HG03571 (cell line): ENCODE measurements at regions not wholly inside any gene's neighbourhood (a gene's known extent, or its start where the extent isn't known, plus 50 kb on each side); places are given as distances from the start of the nearest gene placed in this dataset.

Experiments
- ATAC-seq: cut with Tn5 transposase; IDR thresholded peaks from one replicate; pipeline ENCODE4 v1.9.1; 2021; ENCODE audit not compliant: unreplicated experiment

DNA sequence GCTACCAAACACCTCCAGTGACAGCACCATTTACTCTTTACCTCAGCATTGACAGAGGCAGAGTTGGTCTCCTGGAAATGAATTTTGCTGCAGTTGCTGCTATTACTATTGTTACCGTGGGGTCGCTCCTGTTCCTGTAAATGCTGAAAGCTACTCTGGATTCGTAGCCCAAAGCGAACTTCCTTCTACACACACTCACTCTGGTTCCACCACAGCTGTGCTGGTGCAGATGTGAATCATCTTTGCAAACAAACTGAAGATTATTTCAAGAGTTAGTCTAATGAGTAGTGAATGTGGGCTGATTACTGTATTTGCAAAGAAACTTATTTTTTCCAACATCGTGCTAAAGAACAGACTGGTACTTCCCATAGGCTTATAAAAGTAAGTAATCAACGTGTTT lies 304.0 kb downstream of the LPIN1 start:
- ATAC-seq = peak; percentile 41

DNA sequence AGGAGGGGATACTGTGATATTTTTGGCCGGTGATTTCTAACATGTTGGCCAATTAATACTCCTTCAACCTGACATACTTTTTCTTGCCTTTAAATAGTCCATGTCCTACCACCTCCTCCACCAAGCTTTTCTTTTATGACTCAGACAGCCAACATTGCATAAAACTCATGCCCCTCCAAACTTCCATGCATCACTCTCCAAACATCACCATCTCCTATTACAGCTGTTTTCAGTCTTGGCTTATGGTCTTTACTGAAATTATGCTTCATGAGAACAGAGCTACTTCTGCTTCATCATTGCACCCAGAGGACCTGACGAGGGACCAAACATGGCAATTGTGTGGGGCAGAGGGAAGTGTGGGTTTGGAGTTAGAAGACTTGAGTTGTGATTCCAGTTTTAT lies 305.4 kb downstream of the LPIN1 start:
- no peak for ATAC-seq

DNA sequence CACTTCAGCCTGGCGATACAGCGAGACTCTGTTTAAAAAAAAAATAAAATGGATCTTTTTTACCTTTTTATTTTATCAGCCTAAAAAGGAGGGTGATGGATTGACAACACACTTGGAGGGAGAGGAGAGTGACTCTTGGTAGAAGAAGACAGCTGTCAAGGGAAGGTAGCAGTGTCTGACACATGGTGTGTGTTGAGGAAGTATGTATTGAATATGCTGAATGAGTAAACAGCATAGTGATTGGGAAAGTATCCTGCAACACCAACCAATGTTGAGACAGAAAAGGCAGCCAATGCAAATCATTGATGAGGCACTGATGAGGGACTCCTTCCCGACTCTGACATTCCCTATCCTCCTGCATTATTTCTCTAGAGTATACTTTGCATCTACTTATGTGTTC lies 306.4 kb downstream of the LPIN1 start:
- no peak for ATAC-seq

DNA sequence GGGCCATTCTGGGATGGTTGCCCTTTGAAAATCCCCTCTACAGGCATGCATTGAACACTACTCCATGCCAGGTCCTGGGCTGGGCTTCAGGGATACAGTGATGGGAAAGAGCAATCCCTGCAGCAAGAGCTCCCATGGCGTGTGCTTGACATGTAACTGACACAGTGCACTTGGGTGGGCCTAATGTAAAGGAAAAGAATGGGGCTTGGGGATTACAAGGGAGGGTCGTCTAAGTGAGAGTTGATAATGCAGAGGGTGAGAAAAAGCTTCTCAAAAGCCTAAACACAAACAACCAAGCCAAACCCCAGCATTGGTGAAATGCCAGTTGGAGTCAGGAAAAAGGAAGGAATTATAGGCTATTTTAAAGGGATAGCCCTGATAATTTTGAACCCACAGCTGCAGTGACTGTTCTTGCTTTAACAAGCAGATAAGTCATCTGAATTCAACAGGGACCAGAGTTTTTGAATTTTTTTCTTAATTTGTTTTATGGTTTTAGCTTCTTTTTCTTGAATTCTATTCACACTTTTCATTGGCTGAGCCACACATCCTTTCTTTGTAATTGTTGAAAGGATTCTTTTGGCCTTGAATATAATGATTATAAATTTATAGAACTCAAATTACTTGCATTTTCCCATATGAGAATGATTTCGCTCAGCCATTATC lies 308.7 kb downstream of the LPIN1 start:
- no peak for ATAC-seq

DNA sequence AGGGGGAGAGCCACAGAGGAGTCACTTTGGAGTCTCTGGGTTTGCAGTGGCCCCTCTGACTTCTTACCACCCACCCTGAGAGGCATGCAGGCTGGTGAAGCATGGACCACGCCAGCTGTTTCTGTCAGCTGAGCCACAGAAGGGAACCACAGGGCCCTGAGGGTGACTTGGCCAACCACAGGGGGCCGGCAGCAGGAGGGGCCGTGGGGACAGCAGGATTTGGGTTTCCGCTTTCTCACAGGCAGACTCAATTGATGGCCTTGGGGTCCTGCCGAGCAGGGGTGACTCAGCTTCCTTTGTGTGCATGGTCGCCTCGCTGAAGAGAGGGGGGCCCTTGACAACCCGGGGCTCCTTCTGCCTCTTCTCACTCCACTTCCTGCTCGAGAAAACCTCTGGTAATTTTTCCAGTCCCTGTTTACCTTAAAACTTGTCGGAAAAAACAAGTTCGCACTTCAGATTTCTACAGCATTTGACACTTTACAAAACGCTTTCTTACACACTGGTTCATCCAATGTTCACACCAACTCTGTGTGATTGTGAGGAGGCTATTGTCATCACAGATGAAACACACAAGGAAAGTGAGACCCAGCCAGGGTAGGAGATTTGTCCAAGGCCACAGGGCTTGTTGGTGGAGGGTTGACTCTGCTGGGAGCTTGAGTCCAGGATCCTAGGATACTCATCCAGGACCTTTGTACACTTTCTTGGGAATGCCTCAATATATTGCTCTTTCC lies 311.2 kb downstream of the LPIN1 start:
- peak; percentile 95 for ATAC-seq

DNA sequence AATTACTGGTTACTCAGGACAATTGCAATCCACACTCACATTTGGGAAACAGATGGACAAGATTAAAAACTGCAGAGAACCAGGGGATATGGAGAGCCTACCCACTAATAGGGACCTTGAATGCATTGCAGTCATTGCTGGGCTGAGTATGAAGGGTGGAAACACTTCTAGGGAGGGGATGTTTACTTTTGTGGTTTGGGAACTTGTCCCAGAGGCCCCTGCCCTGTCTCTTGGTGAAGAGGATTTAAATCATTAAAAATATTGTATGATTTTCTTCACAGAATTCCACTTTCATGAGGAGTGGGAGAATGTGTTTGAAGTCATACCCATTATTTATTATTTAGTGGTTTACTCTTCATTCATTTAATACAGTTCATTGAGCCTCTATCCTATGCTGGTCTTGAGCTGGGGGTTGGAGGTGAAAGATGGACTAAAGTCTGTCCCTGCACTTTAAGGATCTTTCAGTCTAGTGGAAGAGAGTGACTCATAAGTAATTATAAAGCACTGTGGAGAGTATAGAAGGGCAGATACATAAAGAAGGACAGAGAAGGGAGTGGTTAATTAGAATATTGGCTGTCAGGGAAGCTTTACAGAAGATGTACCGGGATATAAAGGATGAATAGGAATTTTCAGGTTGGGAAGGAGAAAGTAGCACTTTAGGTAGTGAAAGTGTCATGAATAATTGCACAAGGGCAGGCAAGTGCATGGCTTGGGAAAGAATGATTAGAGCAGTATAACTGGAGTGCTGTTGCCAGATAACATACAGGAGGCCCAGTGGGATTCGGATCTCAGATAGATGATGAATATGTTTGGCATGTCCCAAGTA lies 313.4 kb downstream of the LPIN1 start:
- no peak for ATAC-seq

DNA sequence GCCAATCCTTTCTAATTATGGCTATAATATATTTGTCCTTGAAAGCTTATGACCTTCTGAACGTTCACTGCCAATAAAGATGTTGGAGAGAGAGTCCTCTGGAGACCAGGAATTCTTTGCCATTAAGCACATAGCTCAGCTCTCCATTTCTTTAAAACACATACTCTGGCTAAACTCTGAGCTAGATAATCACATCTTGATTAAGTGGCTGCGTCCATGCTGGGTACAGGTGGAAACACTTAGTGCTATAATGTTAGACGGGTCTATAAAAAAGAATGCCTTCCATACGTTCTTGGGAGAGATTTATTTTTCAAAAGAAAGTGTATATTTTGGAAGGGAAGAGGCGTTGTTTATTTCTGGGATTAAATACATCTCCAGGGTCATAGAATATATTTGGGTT lies 314.5 kb downstream of the LPIN1 start:
- ATAC-seq = no peak

DNA sequence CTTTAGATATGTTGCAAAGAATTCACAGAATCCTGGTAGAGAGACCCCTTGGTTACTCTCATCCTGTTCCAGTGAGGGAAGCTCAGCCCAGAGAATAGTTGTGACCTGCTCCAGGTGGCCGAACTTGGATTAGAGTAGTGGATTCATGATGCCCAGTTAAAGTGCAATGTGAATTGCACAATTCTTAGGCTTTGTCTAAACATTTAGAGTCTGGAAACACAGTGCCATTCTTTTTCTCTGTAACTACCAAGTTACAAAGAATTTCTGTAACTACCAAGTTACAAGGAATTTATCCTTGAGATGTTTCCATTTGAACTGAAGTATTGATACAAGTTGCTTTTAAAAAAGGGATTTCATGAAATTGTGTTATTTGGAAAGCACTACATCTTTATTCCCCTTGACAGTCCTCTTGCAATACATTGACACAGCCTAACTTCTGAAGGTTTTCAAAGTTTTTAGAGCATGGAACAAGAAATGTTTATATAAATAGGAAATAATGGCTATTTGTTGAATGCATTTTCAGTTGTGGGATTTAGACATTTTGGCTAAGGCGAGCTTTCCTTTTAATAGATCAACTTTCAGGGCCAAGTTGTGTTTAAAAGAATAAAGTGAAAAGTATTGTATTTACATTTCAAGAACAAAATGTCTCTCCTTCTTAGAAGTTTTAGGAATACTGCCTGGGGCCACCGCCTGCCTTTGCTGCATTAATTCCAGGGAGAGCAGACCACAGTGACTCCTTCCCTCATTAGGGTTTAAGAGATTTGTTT lies 315.0 kb downstream of the LPIN1 start:
- no peak for ATAC-seq

DNA sequence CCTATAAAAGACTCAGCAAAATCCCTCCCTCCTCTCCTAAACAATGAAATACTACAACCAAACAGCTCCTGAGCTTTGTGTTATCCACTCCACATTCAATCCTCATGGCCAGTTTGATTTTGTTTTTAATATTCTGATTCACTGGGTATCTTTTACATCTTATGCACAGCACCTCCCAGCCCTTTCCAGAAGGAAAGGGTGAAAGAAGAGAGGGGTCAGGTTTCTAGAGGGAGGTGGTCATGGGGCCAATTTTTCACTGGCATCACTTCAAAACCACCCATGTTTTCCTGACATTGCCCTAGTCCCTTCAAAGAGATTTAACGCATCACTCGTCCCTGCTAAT lies 315.6 kb downstream of the LPIN1 start:
- no peak for ATAC-seq

DNA sequence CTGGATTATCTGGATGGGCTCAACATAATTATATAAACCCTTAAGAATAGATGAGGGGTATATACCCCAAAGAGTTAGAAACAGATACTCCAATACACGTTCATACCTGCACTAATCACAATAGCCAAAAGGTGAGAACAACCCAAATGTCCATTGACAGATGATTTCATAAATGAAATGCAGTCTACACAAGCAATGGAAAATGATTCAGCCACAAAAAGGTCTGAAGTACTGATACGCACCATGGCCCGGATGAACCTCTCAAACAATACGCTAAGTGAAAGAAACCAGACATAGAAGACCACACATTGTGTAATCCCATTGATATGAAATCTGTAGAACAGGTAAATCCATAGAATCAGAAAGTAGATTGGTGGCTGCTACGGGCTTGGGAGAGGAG lies 316.8 kb downstream of the LPIN1 start:
- ATAC-seq = no peak

DNA sequence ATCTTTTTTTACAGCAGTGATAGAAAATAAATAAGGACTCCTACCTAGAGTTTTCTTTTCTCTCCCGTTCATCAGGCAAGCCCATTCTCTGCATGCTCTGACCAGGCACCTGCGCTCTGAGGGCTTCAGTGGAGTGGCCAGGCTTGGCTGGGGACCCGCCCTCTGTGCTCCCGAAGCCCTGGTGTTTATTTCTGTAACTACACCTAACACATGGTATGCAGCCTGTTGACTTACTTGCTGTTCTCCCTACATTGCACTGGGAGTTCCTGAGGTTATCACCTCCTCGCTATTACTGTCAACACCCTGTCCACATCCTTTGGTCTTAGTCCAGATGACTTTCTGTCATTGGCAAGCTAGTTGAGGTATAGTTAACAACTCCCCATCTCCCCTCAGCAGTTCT lies 317.7 kb downstream of the LPIN1 start:
- no peak for ATAC-seq

DNA sequence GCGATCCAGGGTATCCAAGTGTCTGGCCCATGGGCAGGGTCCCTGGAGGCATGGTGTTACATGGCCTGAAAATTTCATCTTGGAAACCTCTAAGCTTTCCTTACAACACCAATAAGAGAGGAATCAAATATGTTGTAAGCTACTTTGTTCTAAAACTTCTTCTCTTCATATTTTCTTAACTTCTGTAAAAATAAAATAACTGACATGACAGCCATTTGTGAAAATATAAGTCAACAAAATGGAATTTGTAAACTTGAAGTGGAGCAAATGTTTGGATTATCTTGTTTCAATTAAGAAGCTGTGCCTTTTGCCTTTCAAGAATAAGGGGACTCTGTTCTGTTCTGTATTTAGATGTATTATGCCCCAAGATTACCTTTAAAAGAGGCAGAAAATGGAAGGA lies 319.7 kb downstream of the LPIN1 start:
- ATAC-seq = no peak

DNA sequence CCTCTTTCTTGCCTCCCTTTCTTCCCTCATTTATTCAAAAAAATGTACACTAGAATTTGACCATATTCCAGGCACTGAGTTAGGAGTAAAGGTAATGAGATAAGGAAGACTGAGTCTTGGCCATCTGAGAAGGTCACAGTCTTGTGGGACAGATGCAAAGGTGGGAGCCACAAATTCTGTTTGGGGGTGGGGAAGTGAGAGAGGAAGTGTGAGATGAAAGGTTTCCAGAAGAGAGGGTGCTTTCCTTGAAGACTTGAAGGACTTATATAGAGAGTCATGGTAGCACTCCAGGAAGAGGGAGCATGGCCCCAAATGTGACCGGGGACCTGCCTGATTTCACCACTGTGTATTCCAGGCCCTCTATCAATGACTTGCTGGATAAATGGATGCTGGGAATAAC lies 320.6 kb downstream of the LPIN1 start:
- ATAC-seq = no peak

DNA sequence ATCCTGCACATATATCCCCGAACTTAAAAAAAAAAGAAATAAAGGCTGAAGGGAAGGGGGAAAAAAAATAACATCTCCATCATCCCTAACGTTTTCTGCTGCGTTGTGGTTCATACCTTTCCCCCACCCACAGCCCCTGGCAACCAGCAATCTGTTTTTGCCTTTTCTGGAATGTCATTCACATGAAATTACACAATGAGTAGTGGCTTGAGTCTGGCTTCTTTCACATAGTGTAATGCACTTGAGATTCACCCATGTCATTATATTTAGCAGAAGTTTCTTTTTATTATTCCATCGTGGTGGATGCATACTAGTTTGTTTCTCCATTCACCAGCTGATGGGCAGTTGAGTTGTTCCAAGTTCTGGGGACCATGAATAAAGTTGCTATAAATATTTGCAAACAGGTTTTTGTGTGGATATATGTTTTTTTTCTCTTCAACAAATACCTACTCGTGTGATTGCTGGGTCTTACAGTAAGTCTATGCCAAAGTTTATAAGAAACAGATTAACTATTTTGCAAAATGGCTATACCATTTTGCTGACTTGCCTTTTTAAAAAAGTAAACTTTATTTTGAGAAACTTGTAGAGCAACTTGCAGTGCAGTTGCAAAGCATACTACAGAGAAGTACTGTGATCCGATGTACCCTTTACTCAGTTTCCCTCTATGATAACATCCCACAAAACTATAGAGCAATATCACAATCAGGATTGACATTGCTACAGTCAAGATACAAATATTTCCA lies 322.5 kb downstream of the LPIN1 start:
- ATAC-seq = no peak

DNA sequence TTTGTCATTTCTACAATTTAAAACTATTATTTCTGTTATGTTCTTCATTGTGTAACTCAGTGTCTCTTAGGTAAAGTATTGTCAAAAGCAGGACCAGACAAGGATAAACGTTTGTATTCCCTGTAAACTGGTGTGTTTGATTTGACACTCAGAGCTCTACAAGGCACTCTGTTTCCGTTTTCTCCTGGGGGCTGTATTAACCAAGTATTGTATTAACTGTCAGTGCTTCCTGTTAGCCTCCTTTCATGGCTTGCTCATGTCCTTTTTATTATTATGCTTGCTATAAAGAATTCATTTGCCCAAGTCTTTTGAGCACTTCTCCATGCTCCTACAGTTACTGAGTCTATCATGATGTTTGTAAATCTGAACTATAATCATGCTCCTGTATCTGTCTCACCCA lies 323.7 kb downstream of the LPIN1 start:
- no peak for ATAC-seq

DNA sequence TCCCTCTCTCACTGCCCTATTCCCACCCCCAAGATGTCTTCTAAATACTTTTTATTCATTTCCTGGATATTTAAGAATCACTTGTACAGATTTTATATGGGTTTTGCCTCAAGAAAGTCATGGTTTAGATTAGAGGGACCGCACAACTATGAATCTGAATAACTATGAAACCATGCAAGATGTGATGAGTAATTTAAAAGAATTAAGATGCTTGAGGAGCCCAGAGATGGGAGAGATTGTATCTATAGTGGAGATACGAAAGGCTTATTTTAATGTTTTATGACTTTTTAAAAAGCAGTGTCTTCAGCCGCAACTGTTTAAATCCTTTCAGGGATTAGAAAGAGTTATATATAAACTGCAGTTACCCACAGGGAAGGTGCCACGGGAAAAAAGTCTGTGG lies 324.1 kb downstream of the LPIN1 start:
- no peak for ATAC-seq

DNA sequence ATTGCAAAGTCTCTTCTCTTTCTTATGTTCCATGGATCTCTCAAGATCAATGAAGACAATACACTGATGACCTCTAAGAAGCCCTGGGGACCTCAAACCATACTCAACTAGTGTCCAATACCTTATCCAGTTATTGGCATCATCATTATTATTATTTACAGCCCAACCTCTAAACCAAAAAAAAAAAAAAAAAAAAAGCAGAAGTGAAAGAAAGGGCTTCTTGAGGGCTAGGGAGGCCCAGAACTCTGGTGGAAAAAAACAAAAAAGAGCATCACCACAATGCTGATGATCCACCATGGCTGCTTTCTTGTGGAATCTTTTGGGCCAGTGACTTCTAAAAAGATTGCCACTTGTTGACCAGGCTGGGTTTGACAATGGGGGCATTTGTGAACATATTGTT lies 324.9 kb downstream of the LPIN1 start:
- peak; percentile 63 for ATAC-seq

DNA sequence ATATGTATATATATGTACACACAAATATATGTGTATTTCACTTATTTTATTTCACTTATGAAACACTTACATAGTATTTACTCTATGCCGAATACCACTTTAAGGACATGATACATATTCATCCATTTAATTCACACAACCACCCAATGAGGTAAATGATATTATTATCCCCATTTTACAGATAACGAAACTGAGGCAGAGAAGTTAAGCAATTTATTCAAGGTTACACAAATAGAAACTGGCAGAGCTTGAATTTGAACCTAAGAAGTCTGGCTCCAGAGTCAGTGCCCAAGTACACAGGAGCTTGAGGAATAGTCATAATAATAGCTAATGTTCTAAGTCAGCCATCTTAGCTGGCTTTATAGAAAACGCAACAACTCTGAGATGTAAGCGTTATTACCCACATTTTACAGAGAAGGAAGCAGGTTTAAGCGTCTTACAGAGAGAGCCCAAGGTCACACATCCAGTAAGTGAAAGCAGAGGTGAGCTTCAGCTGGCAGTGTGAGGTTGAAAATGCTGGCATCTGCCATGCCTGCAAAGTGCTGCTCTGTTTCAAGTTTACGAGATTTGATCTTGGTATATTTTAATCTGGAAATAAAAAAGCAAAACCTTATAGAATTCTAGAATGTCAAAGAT lies 326.9 kb downstream of the LPIN1 start:
- no peak for ATAC-seq

DNA sequence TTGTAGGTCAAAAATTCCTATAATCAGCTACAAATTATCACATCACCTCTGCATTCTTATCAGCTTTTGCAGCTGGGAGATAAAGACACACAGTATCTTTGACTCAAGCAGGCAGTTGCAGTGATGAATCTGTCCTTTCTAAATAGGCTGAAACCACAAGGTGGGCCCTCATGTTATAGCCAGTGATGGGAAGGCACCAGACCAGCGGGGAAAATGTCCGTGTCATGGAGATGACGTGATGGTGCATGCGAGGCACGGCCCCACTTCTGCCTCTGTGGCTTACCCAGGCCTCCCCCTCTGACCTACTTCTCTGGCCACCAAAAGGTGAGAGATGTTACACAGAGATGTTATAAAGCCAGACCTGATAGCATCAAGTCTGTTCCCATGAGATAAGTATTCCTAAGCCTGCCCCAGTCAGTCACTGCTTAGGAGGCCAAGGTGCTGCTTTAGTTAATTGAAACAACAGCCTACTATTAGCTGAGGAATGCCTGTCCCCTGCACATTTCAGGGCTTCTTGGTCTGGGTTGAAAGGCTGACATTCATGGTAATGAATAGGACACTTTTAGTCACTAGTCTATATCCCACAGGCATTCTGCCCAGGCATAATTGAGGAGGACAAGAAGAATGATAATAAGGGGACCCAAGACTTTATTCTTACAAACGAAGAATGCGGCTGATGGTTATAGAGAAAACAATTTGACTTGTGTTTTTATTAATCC lies 327.9 kb downstream of the LPIN1 start:
- no peak for ATAC-seq

DNA sequence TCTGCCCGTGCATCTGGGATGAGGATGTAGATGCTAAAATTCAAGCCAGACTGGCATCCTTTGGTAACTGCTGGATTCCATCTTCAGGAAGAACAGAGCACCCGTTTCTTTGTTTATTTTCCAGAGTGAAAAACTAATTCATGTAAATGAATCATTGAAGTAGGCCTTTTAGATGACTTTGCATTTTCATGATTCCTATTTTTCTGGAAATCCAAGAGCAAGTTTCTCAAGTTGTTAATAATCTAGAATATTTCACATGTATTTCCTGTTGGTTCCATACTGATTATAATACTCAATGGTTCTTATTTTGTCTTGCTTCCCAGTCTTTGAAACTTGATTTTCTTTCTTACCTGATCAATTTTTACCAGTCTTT lies 328.4 kb downstream of the LPIN1 start:
- ATAC-seq = no peak
